Sigmoid colon (tissue), 4 donors: ENCODE measurements at regions not wholly inside any gene's neighbourhood (a gene's known extent, or its start where the extent isn't known, plus 50 kb on each side); places are given as distances from the start of the nearest gene placed in this dataset.

Source experiments
- EP300 ChIP-seq, 4 donors: sonication (generic); formaldehyde crosslinking; IDR thresholded peaks; one replicate each; pipeline ENCODE4 v1.6.1; 2017; ENCODE audit warnings: antibody characterized with exemption in 4 of 4
- TF ChIP-seq, protein P1 (sequence below), 4 experiments: fragments of 450-650 bp in 3 of 4; fragments of 200-600 bp in 1 of 4; IDR thresholded peaks; one replicate each; pipeline ENCODE4 v1.5.1; 2016 to 2019; ENCODE audit warnings: antibody characterized with exemption in 4 of 4, mild to moderate bottlenecking in 3 of 4, moderate library complexity in 2 of 4

DNA sequence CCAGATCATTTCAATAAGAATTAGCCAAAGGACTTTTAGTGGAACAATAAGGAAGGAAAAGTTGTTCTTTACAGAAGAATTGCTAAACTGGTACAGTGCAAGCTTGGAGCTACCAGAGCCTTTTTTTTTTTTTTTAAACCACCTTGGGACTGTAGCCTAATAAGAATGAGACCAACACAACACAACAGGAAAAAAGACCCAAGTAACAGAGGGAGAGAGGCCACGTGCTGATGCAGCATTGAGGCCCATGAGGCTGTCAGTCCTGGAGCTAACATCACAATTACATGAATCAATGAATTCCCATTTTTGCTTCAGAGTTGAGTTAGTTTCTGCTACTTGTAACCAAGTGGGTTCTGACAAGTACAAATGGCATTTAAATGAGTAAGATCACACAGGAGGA is 149.0 kb upstream of the EEA1 start:
- TF ChIP-seq, protein P1, sequence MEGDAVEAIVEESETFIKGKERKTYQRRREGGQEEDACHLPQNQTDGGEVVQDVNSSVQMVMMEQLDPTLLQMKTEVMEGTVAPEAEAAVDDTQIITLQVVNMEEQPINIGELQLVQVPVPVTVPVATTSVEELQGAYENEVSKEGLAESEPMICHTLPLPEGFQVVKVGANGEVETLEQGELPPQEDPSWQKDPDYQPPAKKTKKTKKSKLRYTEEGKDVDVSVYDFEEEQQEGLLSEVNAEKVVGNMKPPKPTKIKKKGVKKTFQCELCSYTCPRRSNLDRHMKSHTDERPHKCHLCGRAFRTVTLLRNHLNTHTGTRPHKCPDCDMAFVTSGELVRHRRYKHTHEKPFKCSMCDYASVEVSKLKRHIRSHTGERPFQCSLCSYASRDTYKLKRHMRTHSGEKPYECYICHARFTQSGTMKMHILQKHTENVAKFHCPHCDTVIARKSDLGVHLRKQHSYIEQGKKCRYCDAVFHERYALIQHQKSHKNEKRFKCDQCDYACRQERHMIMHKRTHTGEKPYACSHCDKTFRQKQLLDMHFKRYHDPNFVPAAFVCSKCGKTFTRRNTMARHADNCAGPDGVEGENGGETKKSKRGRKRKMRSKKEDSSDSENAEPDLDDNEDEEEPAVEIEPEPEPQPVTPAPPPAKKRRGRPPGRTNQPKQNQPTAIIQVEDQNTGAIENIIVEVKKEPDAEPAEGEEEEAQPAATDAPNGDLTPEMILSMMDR (IDR thresholded peaks at IDR 0.05): no peak
- no peak for TF ChIP-seq EP300 (IDR thresholded peaks at IDR 0.05)
